ENCODE measurements at regions not wholly inside any gene's neighbourhood (a gene's known extent, or its start where the extent isn't known, plus 50 kb on each side); places are given as distances from the start of the nearest gene placed in this dataset.

- no peak for TF ChIP-seq CTCF (IDR thresholded peaks at IDR 0.05)
- no peak for TF ChIP-seq POLR2A (IDR thresholded peaks at IDR 0.05)
Measured at GRCh38 chr21:41681348-41681801, 85.5 kb downstream of the RIPK4 start.

Data from uterus (tissue), 2 donors.